GM21360 (cell line): ENCODE measurements at regions not wholly inside any gene's neighbourhood (a gene's known extent, or its start where the extent isn't known, plus 50 kb on each side); places are given as distances from the start of the nearest gene placed in this dataset.

Source experiments
- ATAC-seq: cut with Tn5 transposase; IDR thresholded peaks from one replicate; pipeline ENCODE4 v1.9.1; 2021; ENCODE audit warnings: mild to moderate bottlenecking, moderate library complexity; ENCODE audit not compliant: unreplicated experiment

GRCh38 chr13:89650226-89650625, 1697.3 kb upstream of the MIR17HG start:
- ATAC-seq, result no peak

GRCh38 chr13:89660752-89661151, 1686.7 kb upstream of the MIR17HG start:
- ATAC-seq, result no peak

DNA sequence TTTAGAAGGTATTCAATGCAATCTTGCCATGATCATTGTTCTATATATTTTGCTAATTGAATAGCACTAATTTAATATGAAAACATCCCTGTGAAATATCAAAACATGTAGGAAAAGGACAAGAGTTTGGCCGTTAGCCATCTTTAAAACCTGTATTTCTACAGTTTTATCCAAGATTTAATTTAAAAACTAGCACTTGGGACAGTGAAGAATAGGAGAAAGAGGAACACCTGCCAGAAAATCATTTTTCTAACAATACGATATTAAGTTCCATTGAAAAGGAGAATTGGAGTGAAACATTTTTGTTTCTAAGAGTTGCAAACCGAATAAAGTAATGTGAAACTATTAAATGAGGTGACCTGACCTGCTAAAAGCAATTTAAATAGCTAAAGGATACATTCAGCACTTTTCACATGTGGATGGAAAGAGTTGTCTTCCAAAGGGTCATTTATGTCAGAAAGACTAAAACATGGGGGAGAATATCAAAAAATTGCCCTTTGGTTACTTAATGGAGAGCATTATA, 1673.6 kb upstream of the MIR17HG start:
- no peak for ATAC-seq

DNA sequence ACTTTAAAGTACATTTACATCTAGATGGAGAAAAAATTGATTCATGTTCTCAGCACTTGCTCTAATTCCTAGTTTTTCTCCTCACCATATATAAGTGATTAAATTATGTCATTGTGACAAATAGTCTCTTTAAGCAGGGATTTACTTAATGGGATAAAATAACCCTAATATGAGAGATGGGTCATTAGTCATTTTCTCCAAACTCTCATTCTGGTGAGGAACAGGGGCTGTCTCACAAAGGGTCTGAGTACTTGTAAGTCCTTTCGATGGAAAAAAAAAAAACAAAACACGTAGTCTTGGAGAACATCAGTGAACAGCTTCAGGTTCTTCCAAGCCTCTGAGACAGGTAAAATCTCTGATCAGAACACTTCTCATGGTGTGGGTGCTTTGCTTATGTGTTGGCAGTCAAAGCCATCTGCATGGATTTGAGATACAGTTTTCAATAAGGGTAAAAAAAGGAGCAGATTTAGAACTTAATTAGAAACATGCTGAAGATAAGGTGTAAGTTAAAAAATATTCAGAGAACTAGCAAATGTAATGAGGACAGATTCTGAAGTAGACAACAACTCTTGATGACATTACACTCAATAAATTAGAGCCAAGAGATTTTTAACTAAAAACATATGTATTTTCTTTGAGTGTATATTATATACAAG, 1668.9 kb upstream of the MIR17HG start:
- ATAC-seq, result no peak

- ATAC-seq, result no peak
These were observed 1662.6 kb upstream of the MIR17HG start for GRCh38 chr13:89684896-89685295.

DNA sequence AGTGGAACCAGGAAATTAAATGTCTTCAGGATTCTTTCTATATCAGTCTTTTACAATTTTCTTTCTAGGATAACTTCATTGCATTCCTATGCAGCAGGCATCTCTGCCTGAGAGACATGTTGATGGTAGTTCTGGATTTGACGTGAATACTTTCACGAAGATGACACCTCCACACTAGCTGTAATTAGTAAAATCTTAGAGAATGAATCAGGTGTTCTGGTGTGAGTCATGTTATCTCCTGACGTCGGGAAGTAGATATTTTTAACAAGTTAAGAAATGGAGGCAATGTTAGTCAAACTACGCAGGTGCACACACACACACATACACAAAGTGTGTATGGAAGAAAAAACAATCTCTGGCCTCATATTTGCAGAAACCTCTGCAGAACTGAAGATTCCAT, 1661.3 kb upstream of the MIR17HG start:
- no peak for ATAC-seq

- ATAC-seq, result no peak
These were observed 1660.4 kb upstream of the MIR17HG start for GRCh38 chr13:89687066-89687465.

DNA sequence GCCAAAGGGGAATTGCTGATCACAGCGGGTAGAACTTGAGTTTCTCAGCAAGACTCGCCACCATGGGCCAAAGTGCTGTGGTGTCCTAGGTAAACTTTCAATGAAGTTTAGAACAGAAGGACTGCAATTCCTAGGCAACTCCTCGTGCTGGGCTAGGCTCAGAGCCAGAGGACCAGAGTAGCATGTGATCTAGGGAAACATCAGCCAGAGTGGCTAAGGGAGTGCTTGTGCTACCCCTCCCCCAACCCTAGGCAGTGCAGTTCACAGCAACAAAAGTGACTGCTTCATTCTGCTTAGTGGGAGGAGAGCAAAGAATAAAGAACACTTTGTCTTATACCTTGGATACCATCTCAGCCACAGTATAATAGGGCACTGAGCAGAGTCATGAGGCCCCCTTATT, 1658.6 kb upstream of the MIR17HG start:
- no peak for ATAC-seq

- ATAC-seq, result no peak
These were observed 1653.0 kb upstream of the MIR17HG start for GRCh38 chr13:89694451-89694850.

- no peak for ATAC-seq
These were observed 1651.9 kb upstream of the MIR17HG start for GRCh38 chr13:89695343-89696257.

GRCh38 chr13:89701913-89702312, 1645.6 kb upstream of the MIR17HG start:
- ATAC-seq, result no peak

- ATAC-seq, result no peak
These were observed 1643.4 kb upstream of the MIR17HG start for GRCh38 chr13:89704040-89704439.

DNA sequence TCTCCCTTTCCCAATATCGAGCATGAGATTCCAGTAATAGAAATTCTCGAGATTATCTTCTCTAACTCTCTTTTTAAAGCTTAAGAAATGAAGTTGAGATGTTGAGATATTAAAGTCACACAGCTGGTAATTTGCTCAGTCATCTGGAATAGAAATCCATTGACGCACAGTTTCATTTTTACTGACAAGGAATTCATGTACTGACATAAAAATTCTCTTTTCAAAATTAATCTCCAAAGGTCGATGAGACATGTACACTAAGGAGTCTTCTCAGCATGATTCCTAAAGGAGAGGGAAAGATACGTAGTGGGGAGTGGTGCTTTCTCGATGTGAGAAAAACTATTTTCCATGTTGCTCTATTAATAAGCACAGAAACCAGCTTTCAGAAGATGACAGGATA, 1639.5 kb upstream of the MIR17HG start:
- no peak for ATAC-seq

GRCh38 chr13:89721216-89721615, 1626.3 kb upstream of the MIR17HG start:
- no peak for ATAC-seq

DNA sequence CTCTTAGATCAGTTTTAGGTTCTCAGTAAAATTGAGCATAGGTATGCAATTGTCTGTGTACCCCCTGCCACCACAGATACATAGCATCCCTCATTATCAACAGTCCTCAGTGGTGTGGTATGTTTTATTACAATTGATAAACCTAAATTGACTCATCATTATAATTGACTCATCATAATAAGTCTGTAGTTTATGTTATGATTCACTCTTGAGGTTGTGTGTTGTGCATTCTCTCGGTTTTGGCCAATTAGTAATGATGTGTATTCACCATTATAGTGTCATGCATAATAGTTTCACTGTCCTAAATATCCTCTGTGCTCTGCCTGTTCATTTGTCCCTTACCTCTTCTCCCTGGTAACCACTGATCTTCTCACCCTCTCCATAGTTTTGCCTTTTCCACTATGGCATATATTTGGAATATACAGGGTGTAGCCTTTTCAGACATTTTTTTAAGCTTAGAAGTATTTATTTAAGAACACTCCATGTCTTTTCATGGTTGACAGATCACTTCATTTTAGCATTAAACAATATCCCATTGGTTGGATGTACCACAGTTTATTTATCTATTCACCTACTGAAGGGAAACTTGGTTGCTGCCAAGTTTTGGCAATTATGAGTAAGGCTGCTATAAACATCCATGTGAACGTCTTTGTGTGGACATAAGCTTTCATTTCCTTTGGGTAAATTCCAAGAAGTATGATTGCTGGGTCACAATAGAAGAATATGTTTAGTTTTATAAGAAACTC, 1620.6 kb upstream of the MIR17HG start:
- no peak for ATAC-seq

DNA sequence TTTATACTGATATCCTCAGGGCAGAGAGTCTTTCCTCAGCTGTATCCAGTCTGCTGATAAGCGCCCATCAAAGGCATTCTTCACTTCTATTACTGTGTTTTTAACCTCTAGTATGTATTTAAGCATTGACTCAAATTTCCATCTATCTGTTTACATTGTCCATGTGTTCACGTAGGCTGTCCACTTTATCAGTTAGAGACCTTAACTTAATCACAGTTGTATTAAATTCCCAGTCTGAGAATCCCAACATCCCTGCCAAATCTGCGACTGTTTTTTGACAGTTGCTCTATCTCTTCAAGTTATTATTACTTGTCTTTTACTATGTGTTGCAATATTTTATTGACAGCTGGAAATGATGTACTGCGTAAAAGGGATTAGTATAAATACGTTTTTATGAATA, 1613.7 kb upstream of the MIR17HG start:
- ATAC-seq, result no peak

DNA sequence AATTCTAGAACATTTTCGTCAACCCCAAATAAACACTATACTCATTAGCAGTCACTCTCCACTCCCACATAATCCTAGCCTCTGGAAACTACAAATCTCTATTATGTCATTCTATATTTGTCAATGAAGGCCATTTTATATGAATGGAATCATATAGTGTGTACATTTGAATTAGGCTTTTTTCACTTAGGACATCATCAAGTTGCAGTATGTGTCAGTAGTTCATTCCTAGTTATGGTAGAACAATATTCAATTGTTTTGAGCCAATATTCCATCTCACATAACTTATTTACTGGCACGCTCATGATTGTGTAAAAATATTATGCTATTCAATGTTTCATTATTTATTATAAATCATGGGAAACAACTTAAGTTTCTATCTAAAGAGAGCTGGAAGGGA, 1610.4 kb upstream of the MIR17HG start:
- no peak for ATAC-seq

- no peak for ATAC-seq
These were observed 1609.4 kb upstream of the MIR17HG start for GRCh38 chr13:89738072-89738471.

DNA sequence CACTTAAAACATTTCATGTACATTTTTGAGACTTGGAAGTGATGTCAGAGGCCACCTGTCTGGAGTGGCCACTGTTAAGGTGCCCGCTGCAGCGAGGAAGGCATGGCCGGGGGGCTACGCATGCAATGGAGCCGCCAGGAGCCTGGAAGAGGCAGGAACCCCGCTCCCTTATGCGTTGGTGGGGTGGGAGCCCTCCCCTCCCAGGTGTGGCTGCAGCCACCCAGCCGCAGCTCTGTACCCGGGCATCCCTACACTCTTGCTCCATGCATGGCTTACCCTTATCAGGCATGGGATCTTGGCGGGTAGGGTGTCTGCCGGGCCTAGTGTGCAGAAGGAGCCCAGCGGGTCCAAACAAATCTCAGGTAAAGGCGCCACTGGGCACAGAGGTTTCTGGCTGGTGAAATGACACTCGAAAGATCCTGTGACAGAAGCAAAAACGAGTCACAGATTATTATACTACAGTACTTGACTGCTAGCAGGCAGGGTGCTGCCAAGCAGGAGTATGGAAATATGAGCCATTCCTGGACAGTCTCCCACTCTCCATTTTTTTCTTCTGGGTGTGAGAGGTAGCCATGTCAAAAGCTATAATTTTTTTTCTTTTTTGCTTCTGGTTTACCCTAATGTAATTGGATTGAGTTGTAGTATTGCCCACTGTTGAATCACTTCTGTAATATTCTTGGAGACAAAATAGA, 1606.3 kb upstream of the MIR17HG start:
- no peak for ATAC-seq

DNA sequence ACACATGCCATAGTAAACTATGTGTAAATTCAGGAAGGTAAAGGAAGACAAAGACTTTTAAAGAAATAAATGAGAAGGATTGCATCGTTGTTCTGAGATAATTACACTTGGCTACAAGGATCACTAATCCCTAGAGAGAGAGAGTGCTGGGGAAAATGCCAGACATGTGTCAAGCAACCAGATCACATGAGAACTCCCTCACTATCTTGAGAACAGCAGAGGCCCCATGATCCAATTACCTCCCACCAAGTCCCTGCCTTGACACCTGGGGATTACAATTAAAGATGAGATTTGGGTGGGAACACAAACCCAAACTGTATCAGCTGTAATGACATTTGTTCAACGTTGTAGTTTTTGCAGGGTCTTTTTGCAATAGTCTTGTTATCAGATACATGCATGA, 1600.9 kb upstream of the MIR17HG start:
- no peak for ATAC-seq

- ATAC-seq, result no peak
These were observed 1598.8 kb upstream of the MIR17HG start for GRCh38 chr13:89748716-89749115.
